Activated CD4-positive, alpha-beta T cell treated with anti-CD3 and anti-CD28 coated beads, Interleukin-2, amount 10 ng/mL, durations not matched to agents 7 days and 5 days (primary cell): ENCODE measurements at regions not wholly inside any gene's neighbourhood (a gene's known extent, or its start where the extent isn't known, plus 50 kb on each side); places are given as distances from the start of the nearest gene placed in this dataset.

Experiments used
- CTCF ChIA-PET: fragments of 350-600 bp; sonication (Branson Sonifier 250); formaldehyde crosslinking; loops from one replicate; lab custom pipeline; 2021; ENCODE audit warnings: antibody characterized with exemption; lab: Charles Lee
- POLR2A ChIA-PET: fragments of 350-600 bp; sonication (Branson Sonifier 250); formaldehyde crosslinking; loops from one replicate; lab custom pipeline; 2021; ENCODE audit warnings: antibody characterized with exemption; lab: Charles Lee
- DNase-seq: peaks from one replicate; pipeline ENCODE4 v3.0.0-alpha.2; 2020
- H3K27ac Mint-ChIP-seq: one replicate; pipeline ENCODE4 v1.8.0; 2021; ENCODE audit warnings: mild to moderate bottlenecking, moderate library complexity, mixed read lengths
- H3K27me3 Mint-ChIP-seq: one replicate; pipeline ENCODE4 v1.8.0; 2021; ENCODE audit warnings: mixed read lengths
- H3K36me3 Mint-ChIP-seq: one replicate; pipeline ENCODE4 v1.8.0; 2021; ENCODE audit warnings: low read depth, mixed read lengths
- H3K4me1 Mint-ChIP-seq: one replicate; pipeline ENCODE4 v1.8.0; 2021; ENCODE audit warnings: mixed read lengths
- H3K4me3 Mint-ChIP-seq: one replicate; pipeline ENCODE4 v1.8.0; 2021; ENCODE audit warnings: mild to moderate bottlenecking, moderate library complexity, mixed read lengths
- H3K9me3 Mint-ChIP-seq: one replicate; pipeline ENCODE4 v1.8.0; 2021; ENCODE audit warnings: mixed read lengths

GRCh38 chr12:125889742-125890141 is 824.5 kb downstream of the AACS start:
- Mint-ChIP-seq H3K36me3 (no peaks in the 10 kb centered on the region), H3K4me3 (no peak overlapping the region), H3K27ac (no peak overlapping the region), H3K4me1 (no peaks in the 10 kb centered on the region), H3K27me3 (no peaks in the 10 kb centered on the region), H3K9me3 (no peaks in the 10 kb centered on the region)
- ChIA-PET POLR2A (no interaction called here), CTCF (interaction anchor here (1.0 kb wide), 1 partner anchor 23 kb away, joined by 3 read pairs; no protein-coding TSS in a partner anchor)
- no peak for DNase-seq

DNA sequence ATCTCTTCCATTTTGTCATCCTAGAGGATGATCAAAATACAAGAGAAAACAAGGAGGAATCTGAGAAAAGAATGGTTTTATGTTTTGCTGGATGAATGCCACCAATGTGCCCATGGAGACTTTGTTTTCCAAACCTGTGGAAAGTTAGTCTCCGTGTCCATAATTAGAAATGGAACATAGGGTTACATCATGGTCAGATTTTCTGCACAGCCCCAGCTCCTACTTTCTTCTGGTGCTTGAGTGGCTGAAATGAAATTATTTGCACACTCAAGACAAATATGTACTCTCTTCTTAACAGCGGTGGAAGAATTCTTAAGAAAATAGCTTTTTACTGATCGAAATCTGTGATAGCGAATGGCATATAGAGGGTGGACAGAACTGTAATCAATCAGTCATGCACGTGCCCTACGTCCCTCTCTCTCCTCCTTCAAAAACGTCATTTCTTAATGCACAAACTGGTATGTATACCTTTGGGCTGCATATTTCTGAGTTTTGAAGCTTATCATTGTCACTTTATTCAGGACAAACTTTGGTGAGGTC is 825.2 kb downstream of the AACS start:
- H3K27me3 Mint-ChIP-seq: no peaks in the 10 kb centered on the region
- ChIA-PET POLR2A (no interaction called here), CTCF (interaction anchor here (1.0 kb wide), 1 partner anchor 23 kb away, joined by 3 read pairs; no protein-coding TSS in a partner anchor)
- no peaks in the 10 kb centered on the region for H3K4me1 Mint-ChIP-seq
- H3K9me3 Mint-ChIP-seq: no peaks in the 10 kb centered on the region
- DNase-seq: no peak
- H3K4me3 Mint-ChIP-seq: no peak overlapping the region
- H3K27ac Mint-ChIP-seq: no peak overlapping the region
- no peaks in the 10 kb centered on the region for H3K36me3 Mint-ChIP-seq

DNA sequence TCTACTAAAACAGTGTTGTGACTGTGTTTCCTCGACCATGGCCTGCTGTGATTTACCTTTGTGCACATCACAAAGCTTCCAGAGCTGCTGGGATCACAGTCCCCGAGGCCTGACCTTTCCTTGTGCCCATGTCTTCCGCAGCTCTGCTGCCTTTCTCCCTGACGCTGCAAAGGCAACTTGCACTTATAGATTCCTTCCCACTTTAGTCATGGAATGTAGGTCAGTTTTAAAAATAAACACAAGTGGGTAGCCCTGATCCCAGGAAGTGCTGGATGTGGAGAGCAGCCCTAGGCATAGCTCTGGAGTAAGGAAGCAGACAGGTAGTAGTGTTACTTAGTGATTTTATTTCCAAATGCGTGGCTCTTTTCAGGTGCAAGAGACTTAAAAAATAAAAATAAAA is 825.7 kb downstream of the AACS start:
- Mint-ChIP-seq H3K27ac (no peak overlapping the region), H3K36me3 (no peaks in the 10 kb centered on the region), H3K27me3 (no peaks in the 10 kb centered on the region), H3K4me3 (no peak overlapping the region), H3K9me3 (no peaks in the 10 kb centered on the region), H3K4me1 (no peaks in the 10 kb centered on the region)
- ChIA-PET CTCF (no interaction called here), POLR2A (no interaction called here)
- no peak for DNase-seq

- Mint-ChIP-seq H3K36me3 (no peaks in the 10 kb centered on the region), H3K9me3 (no peaks in the 10 kb centered on the region), H3K4me1 (no peaks in the 10 kb centered on the region), H3K27me3 (no peaks in the 10 kb centered on the region), H3K4me3 (no peak overlapping the region), H3K27ac (no peak overlapping the region)
- CTCF ChIA-PET: no interaction called here
- DNase-seq: no peak
- POLR2A ChIA-PET: no interaction called here
Measured at GRCh38 chr12:125892276-125892675, 827.0 kb downstream of the AACS start.

- peaks cover 3% of the 10 kb centered on the region for H3K9me3 Mint-ChIP-seq
- no peaks in the 10 kb centered on the region for H3K36me3 Mint-ChIP-seq
- H3K27ac Mint-ChIP-seq: no peak overlapping the region
- no peak overlapping the region for H3K4me3 Mint-ChIP-seq
- ChIA-PET POLR2A (no interaction called here), CTCF (no interaction called here)
- no peaks in the 10 kb centered on the region for H3K4me1 Mint-ChIP-seq
- no peak for DNase-seq
- H3K27me3 Mint-ChIP-seq: no peaks in the 10 kb centered on the region
Measured at GRCh38 chr12:125902991-125903390, 837.8 kb downstream of the AACS start.

DNA sequence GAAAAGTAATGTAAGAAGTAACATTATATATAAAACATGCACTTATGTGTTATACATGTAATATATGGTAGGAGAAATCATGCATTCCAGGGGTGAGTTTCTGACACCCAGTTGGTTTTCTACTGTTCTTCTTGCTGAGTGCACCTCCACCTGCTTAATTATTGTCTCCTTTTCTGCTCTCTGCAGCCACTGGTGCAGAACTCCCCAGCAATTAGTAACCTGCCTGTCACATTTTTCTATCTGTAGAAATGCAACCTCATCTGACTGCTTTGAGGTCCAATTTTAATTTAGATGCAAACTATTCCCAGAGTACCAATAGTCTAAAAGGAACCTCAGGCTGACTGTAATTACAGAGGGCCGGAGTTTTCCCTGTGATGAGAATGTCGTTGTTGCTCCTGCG is 842.1 kb downstream of the AACS start:
- Mint-ChIP-seq H3K4me3 (no peak overlapping the region), H3K36me3 (no peaks in the 10 kb centered on the region), H3K9me3 (peaks cover 8% of the 10 kb centered on the region), H3K4me1 (no peaks in the 10 kb centered on the region), H3K27ac (no peak overlapping the region), H3K27me3 (no peaks in the 10 kb centered on the region)
- ChIA-PET POLR2A (no interaction called here), CTCF (no interaction called here)
- DNase-seq: no peak

DNA sequence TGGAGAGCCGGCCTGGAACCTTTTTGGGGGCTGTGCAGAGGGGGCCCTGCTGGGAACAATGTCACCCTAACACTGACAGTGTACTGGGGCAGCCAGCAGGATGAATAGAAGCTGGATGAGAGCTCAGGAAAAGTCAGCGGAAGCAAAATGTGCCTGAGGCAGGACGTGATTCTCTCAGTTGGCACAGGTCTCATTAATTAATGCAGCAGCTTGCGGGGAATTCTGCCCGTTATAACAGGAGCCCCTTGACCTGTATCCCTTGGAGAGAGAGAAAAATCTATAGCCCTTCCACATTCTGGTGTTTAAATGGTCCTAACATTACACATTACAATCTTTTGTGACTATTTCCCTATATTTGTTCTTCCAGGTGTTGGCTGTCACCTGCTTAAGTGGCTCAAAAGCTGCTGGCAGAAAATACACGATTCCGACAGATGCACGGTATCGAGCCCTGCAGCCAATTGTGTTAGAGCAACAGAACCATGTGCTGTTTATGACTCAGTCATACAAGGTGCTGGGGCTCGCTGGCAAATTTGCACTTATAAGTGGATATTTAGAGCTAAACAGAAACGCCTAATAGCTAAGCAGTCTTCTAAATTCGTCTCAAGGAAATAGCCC is 854.7 kb downstream of the AACS start:
- POLR2A ChIA-PET: no interaction called here
- H3K27ac Mint-ChIP-seq: no peak overlapping the region
- CTCF ChIA-PET: no interaction called here
- no peak overlapping the region for H3K4me3 Mint-ChIP-seq
- no peaks in the 10 kb centered on the region for H3K4me1 Mint-ChIP-seq
- H3K27me3 Mint-ChIP-seq: no peaks in the 10 kb centered on the region
- DNase-seq: no peak
- H3K36me3 Mint-ChIP-seq: no peaks in the 10 kb centered on the region
- no peaks in the 10 kb centered on the region for H3K9me3 Mint-ChIP-seq

DNA sequence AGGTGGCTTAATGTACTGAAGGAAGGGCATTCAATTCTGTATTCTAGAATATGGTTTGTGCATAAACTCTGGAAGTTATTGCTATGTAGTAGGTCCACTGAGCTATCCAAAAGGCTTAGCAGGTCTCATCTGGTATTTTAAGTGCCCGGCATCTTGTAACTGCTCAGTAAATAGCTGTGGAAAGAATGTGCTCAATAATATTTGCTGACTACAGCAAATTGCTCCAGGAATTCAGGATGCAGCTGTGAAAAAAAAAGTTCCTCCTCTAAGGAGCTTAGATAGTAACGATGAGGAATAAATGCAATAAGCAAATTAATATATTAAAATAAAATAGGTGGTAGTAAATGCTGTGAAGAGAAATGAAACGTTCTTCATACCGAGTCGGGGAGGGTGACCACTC is 857.1 kb downstream of the AACS start:
- H3K4me1 Mint-ChIP-seq: no peaks in the 10 kb centered on the region
- no peaks in the 10 kb centered on the region for H3K27me3 Mint-ChIP-seq
- ChIA-PET CTCF (no interaction called here), POLR2A (no interaction called here)
- H3K36me3 Mint-ChIP-seq: no peaks in the 10 kb centered on the region
- no peak for DNase-seq
- no peak overlapping the region for H3K27ac Mint-ChIP-seq
- no peak overlapping the region for H3K4me3 Mint-ChIP-seq
- H3K9me3 Mint-ChIP-seq: no peaks in the 10 kb centered on the region

GRCh38 chr12:125936502-125936901 is 871.3 kb downstream of the AACS start:
- no peak for DNase-seq

DNA sequence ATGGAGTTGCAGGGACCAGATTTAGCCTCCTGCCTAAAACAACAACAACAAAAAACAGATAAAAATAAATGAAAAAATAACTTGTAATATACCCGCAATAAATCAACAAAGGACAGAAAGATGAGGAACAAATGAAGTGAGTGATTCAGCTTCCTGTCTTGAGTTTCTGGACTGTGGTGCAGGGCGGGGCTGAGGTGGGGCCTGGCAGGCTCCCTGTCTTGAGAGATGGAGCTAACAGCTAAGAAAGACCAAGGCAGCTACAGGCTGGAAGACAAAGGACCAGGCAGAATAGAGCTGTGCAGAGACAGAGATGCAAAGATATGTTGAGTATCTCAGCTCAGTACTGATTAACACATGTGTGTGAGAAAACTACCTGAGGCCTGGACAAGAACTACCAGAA is 879.2 kb downstream of the AACS start:
- Mint-ChIP-seq H3K27me3 (no peaks in the 10 kb centered on the region), H3K36me3 (no peaks in the 10 kb centered on the region), H3K27ac (no peak overlapping the region), H3K4me3 (no peak overlapping the region), H3K9me3 (no peaks in the 10 kb centered on the region), H3K4me1 (no peaks in the 10 kb centered on the region)
- ChIA-PET CTCF (no interaction called here), POLR2A (no interaction called here)
- DNase-seq: no peak

More at GRCh38 chr12:125936502-125936901, 871.3 kb downstream of the AACS start:
- no peaks in the 10 kb centered on the region for H3K36me3 Mint-ChIP-seq
- no peak overlapping the region for H3K4me3 Mint-ChIP-seq
- no peaks in the 10 kb centered on the region for H3K9me3 Mint-ChIP-seq
- ChIA-PET POLR2A (no interaction called here), CTCF (no interaction called here)
- no peaks in the 10 kb centered on the region for H3K4me1 Mint-ChIP-seq
- H3K27ac Mint-ChIP-seq: no peak overlapping the region
- no peaks in the 10 kb centered on the region for H3K27me3 Mint-ChIP-seq

DNA sequence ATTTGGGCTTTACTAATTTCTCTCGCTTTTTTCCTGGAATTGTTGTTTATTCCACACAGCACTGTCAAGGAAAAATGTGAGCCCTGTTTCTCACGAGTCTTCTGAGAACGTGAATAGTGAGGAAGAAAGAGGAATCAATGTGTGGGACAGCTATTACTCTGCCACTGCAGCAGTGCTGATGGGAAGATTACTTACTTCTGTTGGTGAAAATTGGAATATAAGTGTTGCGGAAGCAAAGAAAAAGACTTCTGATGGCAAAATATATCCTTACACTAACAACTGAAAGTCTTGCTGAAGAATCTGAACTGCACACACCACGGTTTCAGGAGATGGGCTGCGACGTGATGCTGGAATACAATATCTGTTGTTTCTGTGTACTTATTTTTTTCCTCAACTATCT is 884.2 kb downstream of the AACS start:
- no peak for DNase-seq
- Mint-ChIP-seq H3K4me1 (no peaks in the 10 kb centered on the region), H3K36me3 (no peaks in the 10 kb centered on the region), H3K27ac (no peak overlapping the region), H3K9me3 (no peaks in the 10 kb centered on the region), H3K27me3 (no peaks in the 10 kb centered on the region), H3K4me3 (no peak overlapping the region)
- POLR2A ChIA-PET: no interaction called here
- CTCF ChIA-PET: interaction anchor here (0.7 kb wide), 1 partner anchor 1688 kb away, joined by 3 read pairs; no protein-coding TSS in a partner anchor

DNA sequence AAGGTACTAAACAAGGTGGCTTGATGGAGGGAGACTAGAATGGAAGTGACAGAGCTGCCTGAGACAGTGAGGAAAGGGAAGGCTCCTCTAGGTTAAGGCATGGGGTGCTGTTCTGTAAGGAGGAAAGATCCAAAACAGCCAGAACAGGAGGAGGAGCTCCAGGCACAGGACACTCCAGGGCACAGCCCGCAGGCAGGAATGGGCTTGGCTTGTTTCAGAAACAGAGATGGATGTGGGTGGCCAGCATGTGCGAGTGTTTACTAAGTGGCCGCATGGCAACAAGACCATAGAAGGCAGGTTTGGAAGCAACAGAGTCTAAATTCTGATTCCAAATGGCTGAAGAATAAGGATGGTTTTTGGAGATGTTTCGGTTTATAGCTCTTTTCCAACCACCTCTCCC is 889.1 kb downstream of the AACS start:
- DNase-seq: no peak
- ChIA-PET CTCF (no interaction called here), POLR2A (no interaction called here)
- peaks cover 13% of the 10 kb centered on the region for H3K9me3 Mint-ChIP-seq
- no peak overlapping the region for H3K4me3 Mint-ChIP-seq
- no peaks in the 10 kb centered on the region for H3K27me3 Mint-ChIP-seq
- H3K4me1 Mint-ChIP-seq: no peaks in the 10 kb centered on the region
- no peaks in the 10 kb centered on the region for H3K36me3 Mint-ChIP-seq
- no peak overlapping the region for H3K27ac Mint-ChIP-seq

- H3K36me3 Mint-ChIP-seq: no peaks in the 10 kb centered on the region
- no peaks in the 10 kb centered on the region for H3K4me1 Mint-ChIP-seq
- no peak for DNase-seq
- CTCF ChIA-PET: no interaction called here
- POLR2A ChIA-PET: no interaction called here
- H3K27ac Mint-ChIP-seq: no peak overlapping the region
- H3K27me3 Mint-ChIP-seq: no peaks in the 10 kb centered on the region
- peaks cover 25% of the 10 kb centered on the region for H3K9me3 Mint-ChIP-seq
- H3K4me3 Mint-ChIP-seq: no peak overlapping the region
Measured at GRCh38 chr12:125956186-125956585, 891.0 kb downstream of the AACS start.

- no peak overlapping the region for H3K4me3 Mint-ChIP-seq
- H3K27me3 Mint-ChIP-seq: no peaks in the 10 kb centered on the region
- H3K36me3 Mint-ChIP-seq: no peaks in the 10 kb centered on the region
- H3K27ac Mint-ChIP-seq: no peak overlapping the region
- POLR2A ChIA-PET: no interaction called here
- DNase-seq: no peak
- peaks cover 7% of the 10 kb centered on the region for H3K9me3 Mint-ChIP-seq
- H3K4me1 Mint-ChIP-seq: no peaks in the 10 kb centered on the region
- CTCF ChIA-PET: no interaction called here
Measured at GRCh38 chr12:125966641-125967040, 901.4 kb downstream of the AACS start.
